Esophagus muscularis mucosa (tissue), 3 donors: ENCODE measurements at regions not wholly inside any gene's neighbourhood (a gene's known extent, or its start where the extent isn't known, plus 50 kb on each side); places are given as distances from the start of the nearest gene placed in this dataset.
"Not testable (repeated sequence)": the region's sequence is repeated elsewhere in the genome, so short reads cannot be mapped to it uniquely, and the experiment has no call there.

Source experiments
- CTCF ChIP-seq, 3 experiments: fragments of 200-600 bp in 2 of 3; fragments of 450-650 bp in 1 of 3; sonication (generic) in 2 of 3; IDR thresholded peaks; one replicate each; pipeline ENCODE4 v1.5.1; 2017 to 2019; ENCODE audit warnings: antibody characterized with exemption in 3 of 3, mild to moderate bottlenecking in 2 of 3, moderate library complexity in 1 of 3
- EP300 ChIP-seq: sonication (generic); formaldehyde crosslinking; IDR thresholded peaks from one replicate; pipeline ENCODE4 v1.6.1; 2017; ENCODE audit warnings: antibody characterized with exemption

- TF ChIP-seq CTCF (IDR thresholded peaks at IDR 0.05); EP300: not testable (repeated sequence)
These were observed 71.2 kb upstream of the LYPLAL1 start for GRCh38 chr1:219102466-219102865.
